ENCODE measurements at regions not wholly inside any gene's neighbourhood (a gene's known extent, or its start where the extent isn't known, plus 50 kb on each side); places are given as distances from the start of the nearest gene placed in this dataset.

DNA sequence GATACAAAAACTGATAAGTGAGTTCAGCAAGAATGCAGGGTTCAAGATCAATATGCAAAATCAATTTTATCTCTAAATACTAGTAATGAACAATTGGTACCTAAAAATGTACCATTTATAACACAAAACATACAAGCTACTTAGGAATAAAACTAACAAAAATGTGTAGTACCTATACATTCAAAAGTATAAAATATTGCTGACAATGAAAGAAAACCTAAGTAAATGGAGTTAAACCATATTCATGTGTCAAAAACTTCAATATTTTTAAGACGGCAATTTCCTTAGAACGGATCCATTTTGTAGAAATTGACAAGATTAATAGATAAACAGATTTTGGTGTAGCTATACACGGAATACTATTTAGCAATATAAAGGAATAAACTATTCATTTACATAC is 343.1 kb upstream of the CCDC54 start:
- TF ChIP-seq YY1 (IDR thresholded peaks at IDR 0.05; ENCODE audit: insufficient read depth, insufficient read length) (no peak), ZNF274 (IDR thresholded peaks at IDR 0.05; ENCODE audit: low read depth, low read length) (no peak), SUZ12 (IDR thresholded peaks at IDR 0.05; ENCODE audit: extremely low read depth, insufficient read depth, insufficient read length) (no peak)
